H1 (cell line): ENCODE measurements at regions not wholly inside any gene's neighbourhood (a gene's known extent, or its start where the extent isn't known, plus 50 kb on each side); places are given as distances from the start of the nearest gene placed in this dataset.

Experiments
- HDAC6 ChIP-seq: IDR thresholded peaks from one replicate; pipeline ENCODE4 v1.7.1; 2012; ENCODE audit warnings: low read depth, mild to moderate bottlenecking, inconsistent platforms, low read length, moderate library complexity
- NRF1 ChIP-seq: IDR thresholded peaks from 2 replicates; pipeline ENCODE4 v1.6.1; 2011; ENCODE audit warnings: mild to moderate bottlenecking, low read depth, low read length, improper control_type of control experiment
- POLR2AphosphoS5 ChIP-seq: IDR thresholded peaks from 2 replicates; pipeline ENCODE4 v1.6.1; 2011; ENCODE audit warnings: low read depth, low read length
- SRF ChIP-seq: IDR thresholded peaks from 2 replicates; pipeline ENCODE4 v1.6.1; 2011; ENCODE audit warnings: mild to moderate bottlenecking, low read depth, low read length, moderate library complexity
- TAF1 ChIP-seq: IDR thresholded peaks from 2 replicates; pipeline ENCODE4 v1.6.1; 2011; ENCODE audit warnings: mild to moderate bottlenecking, low read depth, low read length
- TF ChIP-seq, protein P1 (sequence below), 3 experiments: IDR thresholded peaks; 1 replicate in 2 of 3; 2 replicates in 1 of 3; pipeline versions ENCODE4 v1.5.1 to v1.6.1; 2011; ENCODE audit warnings: low read length in 3 of 3, mild to moderate bottlenecking in 3 of 3, inconsistent platforms in 2 of 3, low read depth in 1 of 3, moderate library complexity in 1 of 3; ENCODE audit not compliant: insufficient read depth in 1 of 3; ENCODE audit errors: control extremely low read depth in 1 of 3
- TF ChIP-seq, protein P2 (sequence below): IDR thresholded peaks from 2 replicates; pipeline ENCODE4 v1.6.1; 2012; ENCODE audit warnings: inconsistent platforms

DNA sequence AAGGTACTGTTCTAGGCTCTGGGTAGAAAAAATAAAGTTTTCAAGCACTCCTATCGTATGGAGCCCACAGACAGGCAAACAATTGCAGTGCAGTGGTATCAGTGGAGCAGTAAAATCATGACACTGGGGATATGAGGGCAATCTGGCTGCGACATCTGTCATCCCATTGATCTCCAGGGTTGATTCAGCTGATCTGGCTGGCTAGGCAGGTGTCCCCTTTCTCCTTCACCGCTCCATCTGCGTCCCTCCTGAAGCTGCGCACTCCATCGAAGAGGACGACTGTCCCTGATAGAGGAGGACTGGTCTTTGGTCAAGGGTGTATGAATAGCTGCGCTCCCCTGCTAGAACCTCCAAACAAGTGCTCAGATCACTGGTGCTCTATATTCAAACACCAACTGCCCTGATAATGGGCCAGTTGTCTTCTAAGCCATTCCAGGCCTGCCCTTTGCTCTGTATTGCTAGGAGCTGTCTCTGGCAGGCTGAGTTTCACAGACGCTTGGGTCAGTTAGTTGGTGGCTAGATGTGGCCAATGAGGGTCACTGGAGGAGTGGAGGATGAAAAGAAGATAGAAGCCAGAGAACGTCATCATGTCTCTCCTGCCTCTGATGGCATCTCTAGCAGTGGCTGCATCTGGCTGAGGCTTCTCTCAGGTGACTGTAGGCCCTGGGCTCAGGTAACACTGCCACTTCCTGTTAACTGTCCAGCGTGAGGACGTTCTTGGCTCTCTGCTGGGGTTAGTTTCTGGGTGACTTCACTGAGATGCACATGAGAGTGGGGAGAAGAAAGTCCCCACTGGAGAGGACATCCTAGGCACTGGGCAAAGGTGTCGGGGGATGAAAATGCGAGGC lies 205.0 kb upstream of the FOXN3 start:
- no peak for TF ChIP-seq HDAC6
- TF ChIP-seq, protein P1, sequence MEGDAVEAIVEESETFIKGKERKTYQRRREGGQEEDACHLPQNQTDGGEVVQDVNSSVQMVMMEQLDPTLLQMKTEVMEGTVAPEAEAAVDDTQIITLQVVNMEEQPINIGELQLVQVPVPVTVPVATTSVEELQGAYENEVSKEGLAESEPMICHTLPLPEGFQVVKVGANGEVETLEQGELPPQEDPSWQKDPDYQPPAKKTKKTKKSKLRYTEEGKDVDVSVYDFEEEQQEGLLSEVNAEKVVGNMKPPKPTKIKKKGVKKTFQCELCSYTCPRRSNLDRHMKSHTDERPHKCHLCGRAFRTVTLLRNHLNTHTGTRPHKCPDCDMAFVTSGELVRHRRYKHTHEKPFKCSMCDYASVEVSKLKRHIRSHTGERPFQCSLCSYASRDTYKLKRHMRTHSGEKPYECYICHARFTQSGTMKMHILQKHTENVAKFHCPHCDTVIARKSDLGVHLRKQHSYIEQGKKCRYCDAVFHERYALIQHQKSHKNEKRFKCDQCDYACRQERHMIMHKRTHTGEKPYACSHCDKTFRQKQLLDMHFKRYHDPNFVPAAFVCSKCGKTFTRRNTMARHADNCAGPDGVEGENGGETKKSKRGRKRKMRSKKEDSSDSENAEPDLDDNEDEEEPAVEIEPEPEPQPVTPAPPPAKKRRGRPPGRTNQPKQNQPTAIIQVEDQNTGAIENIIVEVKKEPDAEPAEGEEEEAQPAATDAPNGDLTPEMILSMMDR (IDR thresholded peaks at IDR 0.05; ENCODE audit: control extremely low read depth in 1 of 3, insufficient read depth in 1 of 3, low read depth in 1 of 3, low read length in 3 of 3): no peak
- no peak for TF ChIP-seq POLR2AphosphoS5
- TF ChIP-seq SRF: no peak
- TF ChIP-seq TAF1: no peak
- TF ChIP-seq NRF1: no peak
- TF ChIP-seq, protein P2, sequence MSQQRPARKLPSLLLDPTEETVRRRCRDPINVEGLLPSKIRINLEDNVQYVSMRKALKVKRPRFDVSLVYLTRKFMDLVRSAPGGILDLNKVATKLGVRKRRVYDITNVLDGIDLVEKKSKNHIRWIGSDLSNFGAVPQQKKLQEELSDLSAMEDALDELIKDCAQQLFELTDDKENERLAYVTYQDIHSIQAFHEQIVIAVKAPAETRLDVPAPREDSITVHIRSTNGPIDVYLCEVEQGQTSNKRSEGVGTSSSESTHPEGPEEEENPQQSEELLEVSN: no peak
